GM12878 (cell line): ENCODE measurements at regions not wholly inside any gene's neighbourhood (a gene's known extent, or its start where the extent isn't known, plus 50 kb on each side); places are given as distances from the start of the nearest gene placed in this dataset.

Experiments used
- CBFB ChIP-seq: IDR thresholded peaks from 2 replicates; pipeline ENCODE4 v1.6.1; 2016; ENCODE audit warnings: antibody characterized with exemption, low read depth
- ZNF217 ChIP-seq: fragments of 450-650 bp; IDR thresholded peaks from 2 replicates; pipeline ENCODE4 v1.6.1; 2017; ENCODE audit warnings: antibody characterized with exemption, mild to moderate bottlenecking
- TF ChIP-seq, protein P1 (sequence below), 3 experiments: IDR thresholded peaks in 2 of 3; conservative IDR thresholded peaks in 1 of 3; 2 replicates each; pipeline ENCODE4 v1.5.1; 2011; ENCODE audit warnings: low read depth in 3 of 3, low read length in 3 of 3, mild to moderate bottlenecking in 3 of 3, control low read depth in 2 of 3, moderate library complexity in 2 of 3, inconsistent platforms in 1 of 3, mixed read lengths in 1 of 3; ENCODE audit not compliant: control insufficient read depth in 2 of 3, insufficient read depth in 1 of 3; ENCODE audit errors: extremely low read depth in 1 of 3

DNA sequence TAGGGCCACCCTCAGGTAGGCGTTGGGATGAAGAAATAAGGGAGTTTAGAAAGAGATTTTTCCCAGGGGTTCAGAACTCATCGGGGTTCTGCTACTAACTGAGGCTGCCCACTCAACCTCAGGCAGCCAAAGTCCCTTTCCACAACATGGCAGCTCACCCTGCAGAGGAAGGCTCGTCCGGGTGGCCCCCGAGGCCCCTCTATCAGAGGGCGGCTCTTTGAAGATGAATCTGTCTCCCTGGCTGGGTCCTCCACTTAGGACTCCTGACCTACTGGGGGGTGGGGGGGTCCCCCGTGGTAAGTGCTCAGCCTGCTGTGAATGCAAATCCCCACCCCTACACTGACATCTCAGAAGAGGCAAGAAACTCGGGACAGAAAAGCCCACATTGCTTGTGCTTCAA is 182.9 kb downstream of the SOD2 start:
- TF ChIP-seq, protein P1, sequence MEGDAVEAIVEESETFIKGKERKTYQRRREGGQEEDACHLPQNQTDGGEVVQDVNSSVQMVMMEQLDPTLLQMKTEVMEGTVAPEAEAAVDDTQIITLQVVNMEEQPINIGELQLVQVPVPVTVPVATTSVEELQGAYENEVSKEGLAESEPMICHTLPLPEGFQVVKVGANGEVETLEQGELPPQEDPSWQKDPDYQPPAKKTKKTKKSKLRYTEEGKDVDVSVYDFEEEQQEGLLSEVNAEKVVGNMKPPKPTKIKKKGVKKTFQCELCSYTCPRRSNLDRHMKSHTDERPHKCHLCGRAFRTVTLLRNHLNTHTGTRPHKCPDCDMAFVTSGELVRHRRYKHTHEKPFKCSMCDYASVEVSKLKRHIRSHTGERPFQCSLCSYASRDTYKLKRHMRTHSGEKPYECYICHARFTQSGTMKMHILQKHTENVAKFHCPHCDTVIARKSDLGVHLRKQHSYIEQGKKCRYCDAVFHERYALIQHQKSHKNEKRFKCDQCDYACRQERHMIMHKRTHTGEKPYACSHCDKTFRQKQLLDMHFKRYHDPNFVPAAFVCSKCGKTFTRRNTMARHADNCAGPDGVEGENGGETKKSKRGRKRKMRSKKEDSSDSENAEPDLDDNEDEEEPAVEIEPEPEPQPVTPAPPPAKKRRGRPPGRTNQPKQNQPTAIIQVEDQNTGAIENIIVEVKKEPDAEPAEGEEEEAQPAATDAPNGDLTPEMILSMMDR (IDR thresholded peaks at IDR 0.05 in 2 of 3, conservative IDR thresholded peaks at IDR 0.05 in 1 of 3; ENCODE audit: control insufficient read depth in 2 of 3, extremely low read depth in 1 of 3, insufficient read depth in 1 of 3, low read depth in 3 of 3, low read length in 3 of 3) = no peak
- TF ChIP-seq CBFB = no peak
- TF ChIP-seq ZNF217 = no peak
